Upper lobe of left lung (tissue), 6 donors: ENCODE measurements at regions not wholly inside any gene's neighbourhood (a gene's known extent, or its start where the extent isn't known, plus 50 kb on each side); places are given as distances from the start of the nearest gene placed in this dataset.

ENCODE experiments used
- ATAC-seq, 2 donors: fragments of 200-7000 bp; cut with Tn5 transposase; one replicate each; pipeline ENCODE4 v1.9.1; 2022; ENCODE audit warnings: mild to moderate bottlenecking in 2 of 2, moderate library complexity in 2 of 2; ENCODE audit not compliant: low FRiP score in 2 of 2
- DNase-seq, 2 donors: peaks; one replicate each; pipeline ENCODE4 v3.0.0-alpha.2; 2019 to 2020
- H3K27ac ChIP-seq, 4 donors: fragments of 200-600 bp; sonication (generic); one replicate each; pipeline ENCODE4 v1.5.1; 2016 to 2019
- H3K27me3 ChIP-seq, 4 donors: fragments of 200-600 bp; sonication (generic); one replicate each; pipeline ENCODE4 v1.5.1; 2017 to 2019
- H3K36me3 ChIP-seq, 4 donors: fragments of 200-600 bp; sonication (generic); one replicate each; pipeline ENCODE4 v1.5.1; 2016 to 2019
- H3K4me1 ChIP-seq, 4 donors: fragments of 200-600 bp; sonication (generic); one replicate each; pipeline ENCODE4 v1.5.1; 2018 to 2019
- H3K4me3 ChIP-seq, 4 donors: fragments of 200-600 bp; sonication (generic); one replicate each; pipeline ENCODE4 v1.5.1; 2017 to 2019; ENCODE audit warnings: mild to moderate bottlenecking in 2 of 4, moderate library complexity in 1 of 4
- H3K9me3 ChIP-seq, 4 donors: fragments of 200-600 bp; sonication (generic); one replicate each; pipeline ENCODE4 v1.5.1; 2018 to 2019
- EP300 ChIP-seq, 4 donors: sonication (generic); formaldehyde crosslinking; IDR thresholded peaks; one replicate each; pipeline ENCODE4 v1.5.1; 2017; ENCODE audit warnings: antibody characterized with exemption in 4 of 4, control low read depth in 2 of 4
- POLR2A ChIP-seq, 4 donors: fragments of 450-650 bp; IDR thresholded peaks; one replicate each; pipeline ENCODE4 v1.5.1; 2016 to 2017; ENCODE audit warnings: antibody characterized with exemption in 4 of 4, mild to moderate bottlenecking in 2 of 4
- POLR2AphosphoS5 ChIP-seq, 2 donors: sonication (generic); formaldehyde crosslinking; IDR thresholded peaks; one replicate each; pipeline ENCODE4 v1.5.1; 2017; ENCODE audit warnings: antibody characterized with exemption in 2 of 2
- WGBS, 2 donors: methylation state at CpG; one replicate each; pipeline ENCODE4 v1.1.5; 2017 to 2018; 5-methylcytosine and 5-hydroxymethylcytosine counted together
- TF ChIP-seq, protein P1 (sequence below), 6 experiments: fragments of 450-650 bp in 4 of 6; fragments of 200-600 bp in 2 of 6; sonication (generic) in 2 of 6; IDR thresholded peaks; one replicate each; pipeline ENCODE4 v1.5.1; 2016 to 2019; ENCODE audit warnings: antibody characterized with exemption in 6 of 6
- donor health status: DM: no; HTN: no; CAD: no; lungs with moderate emphysema.
- donor health status: DM: no; HTN: yes; CAD: no; lungs with severe emphysema.

DNA sequence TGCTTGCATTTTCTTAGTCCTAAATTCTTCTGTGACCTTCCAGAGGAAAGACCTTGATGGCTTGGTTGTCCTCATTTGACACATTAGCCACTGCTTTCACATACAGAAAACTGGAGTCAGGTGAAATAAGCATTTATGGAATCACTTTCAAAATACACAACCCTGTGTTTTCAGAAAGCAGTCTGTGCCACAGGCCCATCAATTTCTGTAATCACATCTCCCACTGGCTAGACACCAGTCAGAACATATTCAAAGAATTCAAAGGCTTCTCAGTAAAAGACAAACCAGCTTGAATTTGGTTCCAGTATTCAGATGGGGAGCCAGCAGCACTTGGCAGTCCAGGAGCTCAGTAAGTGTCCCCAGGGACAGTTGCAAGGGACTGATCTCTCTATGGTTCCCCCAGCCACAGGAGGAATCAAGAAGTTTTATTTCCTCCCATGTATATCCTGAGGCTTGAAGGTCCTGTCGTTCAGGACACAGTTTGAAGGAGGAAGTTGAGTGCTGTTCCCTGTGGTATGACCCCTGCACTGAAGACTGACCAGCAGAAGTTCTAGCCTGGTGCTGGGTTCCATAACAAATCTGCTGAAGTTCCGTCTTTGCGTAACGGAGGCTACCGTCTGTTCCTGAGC lies 214.3 kb downstream of the FOXO1 start:
- ATAC-seq = peak; percentile 41 to 80
- TF ChIP-seq POLR2AphosphoS5 (IDR thresholded peaks at IDR 0.05) (no peak), EP300 (IDR thresholded peaks at IDR 0.05) (no peak), POLR2A (IDR thresholded peaks at IDR 0.05) (no peak)
- TF ChIP-seq, protein P1, sequence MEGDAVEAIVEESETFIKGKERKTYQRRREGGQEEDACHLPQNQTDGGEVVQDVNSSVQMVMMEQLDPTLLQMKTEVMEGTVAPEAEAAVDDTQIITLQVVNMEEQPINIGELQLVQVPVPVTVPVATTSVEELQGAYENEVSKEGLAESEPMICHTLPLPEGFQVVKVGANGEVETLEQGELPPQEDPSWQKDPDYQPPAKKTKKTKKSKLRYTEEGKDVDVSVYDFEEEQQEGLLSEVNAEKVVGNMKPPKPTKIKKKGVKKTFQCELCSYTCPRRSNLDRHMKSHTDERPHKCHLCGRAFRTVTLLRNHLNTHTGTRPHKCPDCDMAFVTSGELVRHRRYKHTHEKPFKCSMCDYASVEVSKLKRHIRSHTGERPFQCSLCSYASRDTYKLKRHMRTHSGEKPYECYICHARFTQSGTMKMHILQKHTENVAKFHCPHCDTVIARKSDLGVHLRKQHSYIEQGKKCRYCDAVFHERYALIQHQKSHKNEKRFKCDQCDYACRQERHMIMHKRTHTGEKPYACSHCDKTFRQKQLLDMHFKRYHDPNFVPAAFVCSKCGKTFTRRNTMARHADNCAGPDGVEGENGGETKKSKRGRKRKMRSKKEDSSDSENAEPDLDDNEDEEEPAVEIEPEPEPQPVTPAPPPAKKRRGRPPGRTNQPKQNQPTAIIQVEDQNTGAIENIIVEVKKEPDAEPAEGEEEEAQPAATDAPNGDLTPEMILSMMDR (IDR thresholded peaks at IDR 0.05) = no peak
- Histone ChIP-seq H3K27ac (no peak overlapping the region), H3K4me1 (no peaks in the 10 kb centered on the region), H3K4me3 (no peak overlapping the region), H3K9me3 (no peaks in the 10 kb centered on the region), H3K36me3 (no peaks in the 10 kb centered on the region), H3K27me3 (no peaks in the 10 kb centered on the region)
- 67 to 81% methylated on average over 5 of the region's 5 CpGs for WGBS, 2 donors
- no peak for DNase-seq

DNA sequence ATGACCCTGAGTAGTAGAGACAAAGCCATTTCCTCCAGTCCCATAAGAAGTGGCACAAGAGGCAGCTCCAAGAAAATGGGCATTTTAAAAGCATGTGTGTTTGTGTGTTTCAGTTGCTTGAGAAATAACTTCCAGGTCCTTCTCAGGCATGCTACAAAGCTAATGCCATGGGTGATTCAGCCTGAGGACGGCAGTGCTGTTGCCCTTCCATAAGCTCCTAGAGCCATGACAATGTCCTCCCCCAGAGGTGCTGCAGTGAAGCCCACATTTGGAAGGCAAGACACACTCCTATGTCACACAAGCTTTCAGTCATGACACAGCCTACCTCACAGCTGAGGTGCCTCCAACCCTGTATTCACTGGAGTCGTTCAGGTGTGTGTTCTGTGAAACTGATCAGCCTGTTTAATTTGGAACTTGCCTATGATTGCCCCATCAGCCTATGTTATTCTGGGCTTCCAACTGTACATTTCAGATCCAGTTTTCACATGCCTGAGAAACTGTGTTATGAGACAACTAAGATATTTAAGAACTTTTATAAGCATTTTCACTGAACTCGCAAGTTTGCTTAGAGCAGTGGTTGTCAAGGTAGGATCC lies 213.6 kb downstream of the FOXO1 start:
- TF ChIP-seq, protein P1 (IDR thresholded peaks at IDR 0.05) = no peak
- no peak for TF ChIP-seq EP300 (IDR thresholded peaks at IDR 0.05)
- TF ChIP-seq POLR2AphosphoS5 (IDR thresholded peaks at IDR 0.05) = no peak
- TF ChIP-seq POLR2A (IDR thresholded peaks at IDR 0.05) = no peak
- H3K36me3 ChIP-seq = no peaks in the 10 kb centered on the region
- WGBS, 2 donors = 64 to 85% methylated on average over 2 to 3 of the region's 3 CpGs
- no peaks in the 10 kb centered on the region for H3K27me3 ChIP-seq
- no peak for DNase-seq
- no peak overlapping the region for H3K27ac ChIP-seq
- H3K4me3 ChIP-seq = no peak overlapping the region
- ATAC-seq = no peak
- no peaks in the 10 kb centered on the region for H3K9me3 ChIP-seq
- no peaks in the 10 kb centered on the region for H3K4me1 ChIP-seq

DNA sequence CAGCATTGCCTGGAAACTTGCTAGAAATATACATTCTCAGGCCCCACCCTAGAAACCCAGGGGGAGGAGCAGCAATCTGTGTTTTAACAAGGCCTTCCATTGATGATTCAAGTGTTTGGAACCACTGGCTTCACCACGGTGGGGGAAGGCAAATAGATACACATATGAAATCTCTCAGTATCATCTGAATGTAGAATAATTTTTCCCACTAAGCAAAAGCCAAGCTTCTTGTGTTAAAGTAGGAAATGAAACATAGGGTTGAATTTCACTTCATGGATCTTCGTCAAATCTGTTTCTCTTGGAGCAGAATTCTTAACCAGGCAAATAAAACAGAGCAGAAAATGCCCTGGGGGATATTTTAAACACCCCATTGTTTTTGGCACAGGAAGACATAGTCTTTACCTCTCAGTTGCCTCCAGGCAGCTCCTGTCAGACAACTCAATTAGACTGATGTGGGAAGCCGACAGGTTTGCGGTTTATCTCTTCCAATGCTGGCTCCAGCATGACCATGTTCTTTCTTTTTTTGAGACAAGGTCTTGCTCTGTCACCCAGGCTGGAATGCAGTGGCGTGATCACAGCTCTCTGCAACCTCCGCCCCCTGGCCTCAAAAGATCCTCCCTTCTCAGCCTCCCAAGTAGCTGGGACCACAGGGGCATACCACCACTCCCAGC lies 213.0 kb downstream of the FOXO1 start:
- H3K27me3 ChIP-seq = no peaks in the 10 kb centered on the region
- ATAC-seq (no peak), DNase-seq (no peak)
- no peak overlapping the region for H3K27ac ChIP-seq
- H3K4me3 ChIP-seq = no peak overlapping the region
- H3K36me3 ChIP-seq = no peaks in the 10 kb centered on the region
- H3K9me3 ChIP-seq = no peaks in the 10 kb centered on the region
- TF ChIP-seq, protein P1 (IDR thresholded peaks at IDR 0.05) = no peak
- TF ChIP-seq POLR2AphosphoS5 (IDR thresholded peaks at IDR 0.05) (no peak), POLR2A (IDR thresholded peaks at IDR 0.05) (no peak), EP300 (IDR thresholded peaks at IDR 0.05) (no peak)
- H3K4me1 ChIP-seq = no peaks in the 10 kb centered on the region
- WGBS, 2 donors = 86 to 88% methylated on average over 6 of the region's 6 CpGs

DNA sequence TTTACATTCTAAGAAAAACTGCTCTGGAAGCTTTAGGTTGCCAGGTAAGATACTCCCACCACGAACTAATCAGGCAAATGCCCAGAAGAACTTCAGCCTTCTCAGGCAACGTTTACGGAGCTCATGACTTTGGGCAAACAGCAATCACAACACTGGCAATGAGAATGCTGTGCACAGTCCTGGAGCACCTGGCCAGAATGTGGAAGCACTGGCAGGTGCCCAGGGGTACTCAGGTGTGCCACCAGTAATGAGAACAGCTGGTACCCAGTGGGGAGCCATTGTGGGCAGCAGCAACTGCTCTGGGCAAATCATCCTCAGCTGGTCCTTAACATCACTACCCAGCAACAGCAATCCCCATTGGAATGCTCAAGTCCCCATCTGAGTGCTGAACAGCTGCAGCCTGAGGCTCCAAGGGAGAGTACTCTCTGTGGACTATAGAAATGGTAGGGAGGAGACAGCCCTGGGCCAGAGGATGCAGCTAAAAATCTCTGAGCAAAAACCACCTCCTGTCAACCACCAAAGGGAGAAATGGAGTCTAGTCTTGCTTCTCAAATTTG lies 210.0 kb downstream of the FOXO1 start:
- ATAC-seq (no peak), DNase-seq (no peak)
- H3K36me3 ChIP-seq = no peaks in the 10 kb centered on the region
- TF ChIP-seq, protein P1 (IDR thresholded peaks at IDR 0.05) = no peak
- TF ChIP-seq POLR2A (IDR thresholded peaks at IDR 0.05) (no peak), EP300 (IDR thresholded peaks at IDR 0.05) (no peak), POLR2AphosphoS5 (IDR thresholded peaks at IDR 0.05) (no peak)
- H3K27ac ChIP-seq = no peak overlapping the region
- H3K27me3 ChIP-seq = no peaks in the 10 kb centered on the region
- H3K9me3 ChIP-seq = no peaks in the 10 kb centered on the region
- H3K4me1 ChIP-seq = no peaks in the 10 kb centered on the region
- H3K4me3 ChIP-seq = no peak overlapping the region
- WGBS, 2 donors = 53 to 58% methylated on average over 3 of the region's 3 CpGs
